ENCODE measurements at regions not wholly inside any gene's neighbourhood (a gene's known extent, or its start where the extent isn't known, plus 50 kb on each side); places are given as distances from the start of the nearest gene placed in this dataset.

DNA sequence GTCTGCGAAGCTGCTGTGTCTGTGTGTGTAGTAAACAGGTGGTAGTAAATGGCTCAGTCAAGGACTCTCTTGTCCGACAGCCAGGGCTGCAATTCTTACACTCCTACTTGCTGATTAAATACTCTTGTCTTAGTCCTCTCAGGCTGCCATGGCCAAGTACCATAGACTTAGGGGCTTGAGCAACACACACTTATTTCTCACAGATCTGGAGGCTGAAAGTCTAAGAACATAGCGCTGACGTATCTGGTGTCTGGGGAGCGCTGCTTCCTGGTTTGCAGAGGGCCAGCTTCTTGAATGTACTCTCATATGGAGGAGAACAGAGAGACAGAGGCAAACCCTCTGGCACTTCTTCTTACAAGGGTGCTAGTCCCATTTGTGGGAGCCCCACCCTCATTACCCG, 411.0 kb downstream of the MED10 start:
- H3K4me3 Mint-ChIP-seq, result no peak overlapping the region
- no peak overlapping the region for H3K27ac ChIP-seq (ENCODE audit: low read depth, low read length)
- 92 to 93% methylated on average over 4 to 6 of the region's 6 CpGs for WGBS, 2 experiments (ENCODE audit: insufficient coverage in 1 of 2, insufficient read length in 1 of 2)
- no peaks in the 10 kb centered on the region for H3K36me3 ChIP-seq (ENCODE audit: control insufficient read depth, insufficient read depth, low read length)
- TF ChIP-seq, protein P1, sequence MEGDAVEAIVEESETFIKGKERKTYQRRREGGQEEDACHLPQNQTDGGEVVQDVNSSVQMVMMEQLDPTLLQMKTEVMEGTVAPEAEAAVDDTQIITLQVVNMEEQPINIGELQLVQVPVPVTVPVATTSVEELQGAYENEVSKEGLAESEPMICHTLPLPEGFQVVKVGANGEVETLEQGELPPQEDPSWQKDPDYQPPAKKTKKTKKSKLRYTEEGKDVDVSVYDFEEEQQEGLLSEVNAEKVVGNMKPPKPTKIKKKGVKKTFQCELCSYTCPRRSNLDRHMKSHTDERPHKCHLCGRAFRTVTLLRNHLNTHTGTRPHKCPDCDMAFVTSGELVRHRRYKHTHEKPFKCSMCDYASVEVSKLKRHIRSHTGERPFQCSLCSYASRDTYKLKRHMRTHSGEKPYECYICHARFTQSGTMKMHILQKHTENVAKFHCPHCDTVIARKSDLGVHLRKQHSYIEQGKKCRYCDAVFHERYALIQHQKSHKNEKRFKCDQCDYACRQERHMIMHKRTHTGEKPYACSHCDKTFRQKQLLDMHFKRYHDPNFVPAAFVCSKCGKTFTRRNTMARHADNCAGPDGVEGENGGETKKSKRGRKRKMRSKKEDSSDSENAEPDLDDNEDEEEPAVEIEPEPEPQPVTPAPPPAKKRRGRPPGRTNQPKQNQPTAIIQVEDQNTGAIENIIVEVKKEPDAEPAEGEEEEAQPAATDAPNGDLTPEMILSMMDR (conservative IDR thresholded peaks at IDR 0.05), result no peak
- H3K4me1 ChIP-seq (ENCODE audit: control insufficient read depth, insufficient read depth, low read length), result no peaks in the 10 kb centered on the region
- H3K4me1 Mint-ChIP-seq, result no peaks in the 10 kb centered on the region
- H3K36me3 Mint-ChIP-seq (ENCODE audit: low read depth), result no peaks in the 10 kb centered on the region
- no peak for DNase-seq
- no peak overlapping the region for H3K27ac Mint-ChIP-seq
- no peaks in the 10 kb centered on the region for H3K27me3 ChIP-seq (ENCODE audit: control insufficient read depth, insufficient read depth, low read length, poor library complexity, severe bottlenecking)
- no peak overlapping the region for H3K9ac ChIP-seq (ENCODE audit: extremely low read depth, low read length, poor library complexity, severe bottlenecking)
- peaks cover 8% of the 10 kb centered on the region for H3K9me3 ChIP-seq (ENCODE audit: control insufficient read depth, low read length)
- peaks cover 1% of the 10 kb centered on the region for H3K27me3 Mint-ChIP-seq (ENCODE audit: insufficient read depth)
- H3K9me3 Mint-ChIP-seq, result peaks cover 25% of the 10 kb centered on the region
- H3K4me3 ChIP-seq (ENCODE audit: low read length), result no peak overlapping the region

DNA sequence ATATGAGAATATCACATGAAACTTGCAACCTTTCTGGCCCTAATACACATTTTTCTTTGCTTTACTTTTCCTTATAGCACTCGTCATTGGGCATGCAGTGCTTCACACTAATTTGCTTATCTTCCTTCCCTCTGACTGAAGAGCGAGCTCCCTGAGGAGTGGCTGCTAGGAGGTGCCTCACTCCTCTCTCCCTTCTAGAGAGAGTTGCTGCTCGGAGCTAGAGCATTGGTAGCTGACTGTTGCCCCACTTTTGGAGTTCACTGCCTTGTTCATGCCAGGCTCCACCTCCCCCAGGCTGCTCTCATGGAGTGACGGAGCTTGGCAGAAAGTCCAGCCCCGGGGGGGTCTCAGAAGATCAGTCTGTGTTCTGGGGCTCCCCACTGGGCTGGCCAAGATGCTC, 413.2 kb downstream of the MED10 start:
- H3K9me3 ChIP-seq (ENCODE audit: control insufficient read depth, low read length), result peaks cover 8% of the 10 kb centered on the region
- H3K9ac ChIP-seq (ENCODE audit: extremely low read depth, low read length, poor library complexity, severe bottlenecking), result no peak overlapping the region
- no peak overlapping the region for H3K4me3 Mint-ChIP-seq
- no peak overlapping the region for H3K27ac Mint-ChIP-seq
- H3K4me1 ChIP-seq (ENCODE audit: control insufficient read depth, insufficient read depth, low read length), result no peaks in the 10 kb centered on the region
- peaks cover 27% of the 10 kb centered on the region for H3K9me3 Mint-ChIP-seq
- no peak for DNase-seq
- H3K4me1 Mint-ChIP-seq, result no peaks in the 10 kb centered on the region
- TF ChIP-seq, protein P1 (conservative IDR thresholded peaks at IDR 0.05), result no peak
- peaks cover 3% of the 10 kb centered on the region for H3K27me3 Mint-ChIP-seq (ENCODE audit: insufficient read depth)
- 81 to 96% methylated on average over 4 to 5 of the region's 5 CpGs for WGBS, 2 experiments (ENCODE audit: insufficient coverage in 1 of 2, insufficient read length in 1 of 2)
- H3K36me3 ChIP-seq (ENCODE audit: control insufficient read depth, insufficient read depth, low read length), result no peaks in the 10 kb centered on the region
- H3K4me3 ChIP-seq (ENCODE audit: low read length), result no peak overlapping the region
- H3K27ac ChIP-seq (ENCODE audit: low read depth, low read length), result no peak overlapping the region
- H3K36me3 Mint-ChIP-seq (ENCODE audit: low read depth), result no peaks in the 10 kb centered on the region
- no peaks in the 10 kb centered on the region for H3K27me3 ChIP-seq (ENCODE audit: control insufficient read depth, insufficient read depth, low read length, poor library complexity, severe bottlenecking)

DNA sequence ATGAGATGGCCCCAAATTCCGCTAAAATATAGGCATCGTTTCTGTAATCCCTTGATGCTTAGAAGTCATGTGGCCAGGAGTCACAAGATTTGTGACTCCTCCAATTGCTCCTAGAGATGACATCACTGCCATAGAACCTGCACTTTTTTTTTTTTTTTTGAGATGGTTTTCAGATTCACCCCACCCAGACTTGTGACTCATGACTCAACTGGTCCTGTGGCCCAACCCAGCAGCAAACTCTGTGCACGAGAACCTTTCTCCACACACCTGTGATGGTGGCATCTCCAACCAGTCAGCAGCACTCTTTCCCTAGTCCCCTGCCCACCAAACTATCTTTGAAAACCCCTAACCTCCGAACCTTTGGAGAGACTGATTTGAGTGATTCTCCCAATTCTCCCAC, 414.0 kb downstream of the MED10 start:
- H3K27ac Mint-ChIP-seq, result no peak overlapping the region
- 83 to 84% methylated on average over 4 of the region's 4 CpGs for WGBS, 2 experiments (ENCODE audit: insufficient coverage in 1 of 2, insufficient read length in 1 of 2)
- no peak overlapping the region for H3K9ac ChIP-seq (ENCODE audit: extremely low read depth, low read length, poor library complexity, severe bottlenecking)

More for the DNA sequence above, 414.0 kb downstream of the MED10 start:
- H3K9me3 Mint-ChIP-seq, result peaks cover 27% of the 10 kb centered on the region
- peaks cover 3% of the 10 kb centered on the region for H3K27me3 Mint-ChIP-seq (ENCODE audit: insufficient read depth)
- Histone ChIP-seq H3K36me3 (ENCODE audit: control insufficient read depth, insufficient read depth, low read length) (no peaks in the 10 kb centered on the region), H3K4me1 (ENCODE audit: control insufficient read depth, insufficient read depth, low read length) (no peaks in the 10 kb centered on the region), H3K9me3 (ENCODE audit: control insufficient read depth, low read length) (peaks cover 8% of the 10 kb centered on the region), H3K4me3 (ENCODE audit: low read length) (no peak overlapping the region), H3K27me3 (ENCODE audit: control insufficient read depth, insufficient read depth, low read length, poor library complexity, severe bottlenecking) (no peaks in the 10 kb centered on the region), H3K27ac (ENCODE audit: low read depth, low read length) (no peak overlapping the region)
- no peaks in the 10 kb centered on the region for H3K4me1 Mint-ChIP-seq
- no peak for DNase-seq
- H3K36me3 Mint-ChIP-seq (ENCODE audit: low read depth), result no peaks in the 10 kb centered on the region
- H3K4me3 Mint-ChIP-seq, result no peak overlapping the region
- TF ChIP-seq, protein P1 (conservative IDR thresholded peaks at IDR 0.05), result no peak
